ENCODE measurements at regions not wholly inside any gene's neighbourhood (a gene's known extent, or its start where the extent isn't known, plus 50 kb on each side); places are given as distances from the start of the nearest gene placed in this dataset.

DNA sequence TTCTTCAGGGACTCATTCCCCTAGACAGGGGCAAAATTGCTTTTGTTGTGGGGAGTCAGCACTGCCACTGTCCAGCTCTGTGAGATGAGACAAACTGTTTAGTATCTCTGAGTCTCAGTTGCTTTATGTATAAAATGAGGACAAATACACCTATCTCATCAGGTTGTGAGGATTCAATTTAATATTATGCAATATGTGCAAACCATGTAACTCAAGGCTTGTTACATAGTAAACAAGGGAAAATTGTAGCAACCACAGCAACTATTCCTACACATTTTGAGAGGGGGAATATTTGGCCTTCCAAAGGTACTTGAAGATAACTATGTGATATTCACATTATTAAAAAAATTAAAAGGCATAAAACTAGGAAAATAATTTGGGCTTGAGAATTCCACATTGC, 411.9 kb upstream of the SLC30A5 start:
- H2AFZ ChIP-seq (ENCODE audit: low read depth, low read length) = no peak overlapping the region
- H3K4me3 ChIP-seq = no peak overlapping the region
- H3K9me3 ChIP-seq (replicated peaks; ENCODE audit: control insufficient read depth, insufficient read depth, low read depth, low read length) = no peaks in the 10 kb centered on the region
- H3K4me2 ChIP-seq (ENCODE audit: insufficient read depth, low read length) = no peak overlapping the region
- no peak for FAIRE-seq
- intact Hi-C loops (cut with micrococcal nuclease) = no loop called here
- no peak overlapping the region for H3K27ac ChIP-seq (ENCODE audit: extremely low read depth, low read depth, low read length)
- no peaks in the 10 kb centered on the region for H3K36me3 ChIP-seq (ENCODE audit: control insufficient read depth, insufficient read depth, low read length)
- no TSS peak for BruUV-seq (replicated peaks)
- H3K9me1 ChIP-seq (ENCODE audit: control insufficient read depth, insufficient read depth, low read length) = no peaks in the 10 kb centered on the region
- no peaks in the 10 kb centered on the region for H3K79me2 ChIP-seq (ENCODE audit: control insufficient read depth, insufficient read depth, low read length)
- ChIA-PET POLR2A (interaction anchor here (0.6 to 1.0 kb wide), 2 partner anchors 17 to 173 kb away, joined by 3 to 4 read pairs; no protein-coding TSS in a partner anchor), CTCF (ENCODE audit: low intra/inter-chr PET ratio) (no interaction called here)
- H3K9ac ChIP-seq (ENCODE audit: insufficient read depth in 1 of 2, low read depth in 2 of 2, low read length in 2 of 2) = no peak overlapping the region
- H3K4me1 ChIP-seq (replicated peaks in 1 of 2; ENCODE audit: control insufficient read depth in 2 of 2, insufficient read depth in 2 of 2, low read length in 2 of 2) = no peaks in the 10 kb centered on the region
- in situ Hi-C loops (cut with MboI) = no loop called here
- no peaks in the 10 kb centered on the region for H4K20me1 ChIP-seq (replicated peaks; ENCODE audit: control insufficient read depth, insufficient read depth, low read length)
- TF ChIP-seq KAT2B (IDR thresholded peaks at IDR 0.05; ENCODE audit: low read depth, low read length) (no peak), CEBPG (CRISPR knock-in tag; IDR thresholded peaks at IDR 0.05) (no peak), CEBPG (tag; conservative IDR thresholded peaks at IDR 0.05 in 1 of 2, IDR thresholded peaks at IDR 0.05 in 1 of 2) (peak in 1 of 2 experiments; percentile 37; a peak in 1 of 4 replicates)
- ATAC-seq = no peak
- DNase-seq (ENCODE audit: extremely low read depth in 1 of 4, low spot score in 3 of 4) = no peak
- peaks cover 0 to 2% of the 10 kb centered on the region in 2 experiments; a peak in 1 of 5 replicates for H3K27me3 ChIP-seq (ENCODE audit: control insufficient read depth in 2 of 2, insufficient read depth in 2 of 2, low read length in 2 of 2)

DNA sequence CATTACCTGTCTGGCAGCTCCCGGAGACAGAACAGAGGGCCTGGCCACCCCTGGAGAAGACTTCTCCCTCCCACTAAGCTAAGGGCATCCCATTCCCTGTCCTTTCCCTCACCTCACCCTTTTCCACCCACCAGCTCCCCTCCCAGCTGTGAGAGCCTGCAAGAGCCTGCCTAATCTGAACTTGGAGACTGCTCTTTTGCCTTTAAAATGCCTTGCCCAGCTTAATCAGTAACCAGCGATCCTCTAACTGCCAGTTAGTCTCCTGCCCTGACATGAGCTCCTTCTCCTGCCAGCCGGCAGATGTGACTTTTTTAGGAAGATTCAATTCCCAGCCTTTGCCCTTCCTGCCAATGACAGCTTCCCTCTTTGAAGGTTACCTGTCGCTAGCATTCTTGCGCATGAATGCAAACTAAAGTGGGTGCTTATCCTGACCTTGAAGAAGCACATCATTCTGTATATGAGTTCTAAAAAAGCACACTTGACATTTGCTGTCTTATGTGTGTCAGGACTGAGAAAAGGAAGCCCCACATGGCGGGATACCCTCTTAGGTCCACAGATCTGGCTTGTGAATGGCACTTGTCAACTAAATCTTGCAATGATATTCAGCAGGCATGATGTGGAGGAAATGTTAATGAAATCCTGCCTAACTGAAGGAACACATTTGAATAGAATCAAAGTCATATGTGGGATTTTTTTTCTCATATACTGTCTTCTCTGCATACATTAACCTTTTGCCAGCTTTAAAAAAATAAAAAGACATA, 411.2 kb upstream of the SLC30A5 start:
- Histone ChIP-seq H3K79me2 (ENCODE audit: control insufficient read depth, insufficient read depth, low read length) (no peaks in the 10 kb centered on the region), H3K4me2 (ENCODE audit: insufficient read depth, low read length) (no peak overlapping the region), H3K4me1 (replicated peaks in 1 of 2; ENCODE audit: control insufficient read depth in 2 of 2, insufficient read depth in 2 of 2, low read length in 2 of 2) (no peaks in the 10 kb centered on the region), H3K27ac (ENCODE audit: extremely low read depth, low read depth, low read length) (no peak overlapping the region), H3K9me1 (ENCODE audit: control insufficient read depth, insufficient read depth, low read length) (no peaks in the 10 kb centered on the region), H3K9ac (ENCODE audit: insufficient read depth in 1 of 2, low read depth in 2 of 2, low read length in 2 of 2) (no peak overlapping the region), H3K36me3 (ENCODE audit: control insufficient read depth, insufficient read depth, low read length) (no peaks in the 10 kb centered on the region), H3K27me3 (ENCODE audit: control insufficient read depth in 2 of 2, insufficient read depth in 2 of 2, low read length in 2 of 2) (peaks cover 0 to 2% of the 10 kb centered on the region in 2 experiments; a peak in 1 of 5 replicates), H3K4me3 (no peak overlapping the region), H4K20me1 (replicated peaks; ENCODE audit: control insufficient read depth, insufficient read depth, low read length) (no peaks in the 10 kb centered on the region), H2AFZ (ENCODE audit: low read depth, low read length) (no peak overlapping the region), H3K9me3 (replicated peaks; ENCODE audit: control insufficient read depth, insufficient read depth, low read depth, low read length) (no peaks in the 10 kb centered on the region)
- in situ Hi-C loops (cut with MboI) (no loop called here), intact Hi-C loops (cut with micrococcal nuclease) (no loop called here)
- ChIA-PET POLR2A (interaction anchor here (0.6 to 1.0 kb wide), 2 partner anchors 16 to 172 kb away, joined by 3 to 4 read pairs; no protein-coding TSS in a partner anchor), CTCF (ENCODE audit: low intra/inter-chr PET ratio) (no interaction called here)
- FAIRE-seq = no peak
- BruUV-seq (replicated peaks) = no TSS peak
- DNase-seq (ENCODE audit: extremely low read depth in 1 of 4, low spot score in 3 of 4) = no peak
- ATAC-seq = no peak
- WGBS (ENCODE audit: insufficient coverage, low coverage, missing lambda C conversion rate) = 9% methylated on average over 6 of the region's 6 CpGs
- TF ChIP-seq, protein P1, sequence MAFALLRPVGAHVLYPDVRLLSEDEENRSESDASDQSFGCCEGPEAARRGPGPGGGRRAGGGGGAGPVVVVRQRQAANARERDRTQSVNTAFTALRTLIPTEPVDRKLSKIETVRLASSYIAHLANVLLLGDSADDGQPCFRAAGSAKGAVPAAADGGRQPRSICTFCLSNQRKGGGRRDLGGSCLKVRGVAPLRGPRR (CRISPR knock-in tag; IDR thresholded peaks at IDR 0.05) = no peak
- TF ChIP-seq, protein P2, sequence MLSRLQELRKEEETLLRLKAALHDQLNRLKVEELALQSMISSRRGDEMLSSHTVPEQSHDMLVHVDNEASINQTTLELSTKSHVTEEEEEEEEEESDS (CRISPR knock-in tag; IDR thresholded peaks at IDR 0.05) = no peak
- TF ChIP-seq FOXM1 (IDR thresholded peaks at IDR 0.05; ENCODE audit: low read depth) (no peak), FOXM1 (CRISPR knock-in tag; IDR thresholded peaks at IDR 0.05; ENCODE audit: low read depth) (no peak), CEBPB (tag; IDR thresholded peaks at IDR 0.05) (no peak), CREB1 (IDR thresholded peaks at IDR 0.05) (no peak), CREB1 (CRISPR knock-in tag; IDR thresholded peaks at IDR 0.05) (no peak), MAFG (tag; conservative IDR thresholded peaks at IDR 0.05) (no peak), ZNF444 (CRISPR knock-in tag; IDR thresholded peaks at IDR 0.05) (no peak)

Data from K562 (cell line).